ENCODE measurements at regions not wholly inside any gene's neighbourhood (a gene's known extent, or its start where the extent isn't known, plus 50 kb on each side); places are given as distances from the start of the nearest gene placed in this dataset.

- Histone ChIP-seq H3K27me3 (ENCODE audit: insufficient read depth, low read length) (no peaks in the 10 kb centered on the region), H3K27ac (ENCODE audit: low read depth, low read length) (no peak overlapping the region), H3K4me1 (ENCODE audit: control insufficient read depth in 1 of 2, insufficient read depth in 2 of 2, low read length in 2 of 2) (no peaks in the 10 kb centered on the region), H2AFZ (ENCODE audit: low read depth, low read length, poor library complexity, severe bottlenecking) (no peak overlapping the region), H3K79me2 (ENCODE audit: insufficient read depth, low read length) (no peaks in the 10 kb centered on the region), H4K20me1 (ENCODE audit: insufficient read depth) (no peaks in the 10 kb centered on the region), H3K9me2 (ENCODE audit: insufficient read depth) (no peaks in the 10 kb centered on the region), H3K4me2 (ENCODE audit: low read length) (no peak overlapping the region), H3K9me3 (ENCODE audit: control insufficient read depth in 1 of 2, insufficient read depth in 1 of 2, low read depth in 1 of 2, low read length in 2 of 2) (no peaks in the 10 kb centered on the region), H3K4me3 (replicated peaks in 1 of 2; ENCODE audit: low read depth in 1 of 2, low read length in 2 of 2) (no peak overlapping the region), H3K9ac (ENCODE audit: low read length) (no peak overlapping the region), H3K36me3 (ENCODE audit: control insufficient read depth in 1 of 2, insufficient read depth in 2 of 2, low read length in 2 of 2) (no peaks in the 10 kb centered on the region)
- CTCF ChIA-PET, result no interaction called here
- intact Hi-C loops (cut with micrococcal nuclease), result no loop called here
- DNase-seq (ENCODE audit: low read depth, low spot score) (no peak), ATAC-seq (no peak)
- RAD21 ChIA-PET (ENCODE audit: low non-redundant PET in 1 of 2, low total read pairs in 2 of 2, uncharacterized antibody in 2 of 2, unreplicated experiment in 2 of 2), result no interaction called here
- POLR2A ChIA-PET, result no interaction called here
- BruUV-seq (replicated peaks), result no TSS peak
- TF ChIP-seq CBX3 (IDR thresholded peaks at IDR 0.05; ENCODE audit: low read depth), result no peak
- no peak for TF ChIP-seq TCF7L2 (IDR thresholded peaks at IDR 0.05; ENCODE audit: borderline replicate concordance, extremely low read depth, insufficient read depth, insufficient read length)
Observed at GRCh38 chr6:148614602-148615001, 132.2 kb upstream of the UST start.

DNA sequence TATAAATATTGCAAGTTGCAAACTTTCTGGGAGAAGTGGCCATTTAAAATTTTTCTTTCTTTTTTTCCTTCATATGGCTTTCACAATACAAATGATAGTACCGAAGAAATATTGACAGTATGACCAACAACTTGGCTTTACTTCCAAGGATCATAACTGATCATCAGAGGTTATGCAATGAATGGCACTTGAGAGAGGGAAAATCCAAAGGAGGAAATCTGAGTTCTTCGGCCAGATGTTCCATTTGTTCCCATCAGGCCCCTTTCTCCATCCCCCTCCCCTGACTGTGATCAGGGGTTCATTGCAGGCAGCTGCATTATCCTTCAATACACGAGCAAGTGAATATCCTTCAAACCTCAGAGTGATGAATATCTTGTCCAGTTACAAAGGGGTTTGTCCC lies 130.0 kb upstream of the UST start:
- H3K27ac ChIP-seq (ENCODE audit: low read depth, low read length), result no peak overlapping the region
- POLR2A ChIA-PET, result no interaction called here
- BruUV-seq (replicated peaks), result no TSS peak
- H3K36me3 ChIP-seq (ENCODE audit: control insufficient read depth in 1 of 2, insufficient read depth in 2 of 2, low read length in 2 of 2), result no peaks in the 10 kb centered on the region
- no peak overlapping the region for H2AFZ ChIP-seq (ENCODE audit: low read depth, low read length, poor library complexity, severe bottlenecking)
- H3K79me2 ChIP-seq (ENCODE audit: insufficient read depth, low read length), result no peaks in the 10 kb centered on the region
- intact Hi-C loops (cut with micrococcal nuclease), result no loop called here
- RAD21 ChIA-PET (ENCODE audit: low non-redundant PET in 1 of 2, low total read pairs in 2 of 2, uncharacterized antibody in 2 of 2, unreplicated experiment in 2 of 2), result no interaction called here
- no peak overlapping the region for H3K4me2 ChIP-seq (ENCODE audit: low read length)
- no peaks in the 10 kb centered on the region for H3K9me3 ChIP-seq (ENCODE audit: control insufficient read depth in 1 of 2, insufficient read depth in 1 of 2, low read depth in 1 of 2, low read length in 2 of 2)
- no peaks in the 10 kb centered on the region for H3K9me2 ChIP-seq (ENCODE audit: insufficient read depth)
- TF ChIP-seq ZNF274 (IDR thresholded peaks at IDR 0.05; ENCODE audit: low read depth, low read length) (no peak), EZH2phosphoT487 (IDR thresholded peaks at IDR 0.05; ENCODE audit: borderline replicate concordance) (no peak), CBX3 (IDR thresholded peaks at IDR 0.05; ENCODE audit: low read depth) (no peak), SRF (IDR thresholded peaks at IDR 0.05; ENCODE audit: low read depth) (no peak), POLR2A (IDR thresholded peaks at IDR 0.05; ENCODE audit: borderline replicate concordance, extremely low read depth, insufficient read depth, insufficient read length) (no peak), FOSL1 (IDR thresholded peaks at IDR 0.05; ENCODE audit: low read depth) (no peak), ELF1 (IDR thresholded peaks at IDR 0.05; ENCODE audit: borderline replicate concordance, low read depth) (no peak), EZH2 (IDR thresholded peaks at IDR 0.05) (no peak), CEBPB (IDR thresholded peaks at IDR 0.05; ENCODE audit: low read depth) (no peak), SIN3A (IDR thresholded peaks at IDR 0.05; ENCODE audit: low read depth) (no peak), RAD21 (IDR thresholded peaks at IDR 0.05; ENCODE audit: low read depth) (no peak), ZBTB33 (IDR thresholded peaks at IDR 0.05; ENCODE audit: extremely low read depth, insufficient replicate concordance, low read length) (no peak), ATF3 (IDR thresholded peaks at IDR 0.05) (no peak), TCF7L2 (IDR thresholded peaks at IDR 0.05; ENCODE audit: borderline replicate concordance, extremely low read depth, insufficient read depth, insufficient read length) (no peak), JUND (IDR thresholded peaks at IDR 0.05) (no peak)
- TF ChIP-seq, protein P1, sequence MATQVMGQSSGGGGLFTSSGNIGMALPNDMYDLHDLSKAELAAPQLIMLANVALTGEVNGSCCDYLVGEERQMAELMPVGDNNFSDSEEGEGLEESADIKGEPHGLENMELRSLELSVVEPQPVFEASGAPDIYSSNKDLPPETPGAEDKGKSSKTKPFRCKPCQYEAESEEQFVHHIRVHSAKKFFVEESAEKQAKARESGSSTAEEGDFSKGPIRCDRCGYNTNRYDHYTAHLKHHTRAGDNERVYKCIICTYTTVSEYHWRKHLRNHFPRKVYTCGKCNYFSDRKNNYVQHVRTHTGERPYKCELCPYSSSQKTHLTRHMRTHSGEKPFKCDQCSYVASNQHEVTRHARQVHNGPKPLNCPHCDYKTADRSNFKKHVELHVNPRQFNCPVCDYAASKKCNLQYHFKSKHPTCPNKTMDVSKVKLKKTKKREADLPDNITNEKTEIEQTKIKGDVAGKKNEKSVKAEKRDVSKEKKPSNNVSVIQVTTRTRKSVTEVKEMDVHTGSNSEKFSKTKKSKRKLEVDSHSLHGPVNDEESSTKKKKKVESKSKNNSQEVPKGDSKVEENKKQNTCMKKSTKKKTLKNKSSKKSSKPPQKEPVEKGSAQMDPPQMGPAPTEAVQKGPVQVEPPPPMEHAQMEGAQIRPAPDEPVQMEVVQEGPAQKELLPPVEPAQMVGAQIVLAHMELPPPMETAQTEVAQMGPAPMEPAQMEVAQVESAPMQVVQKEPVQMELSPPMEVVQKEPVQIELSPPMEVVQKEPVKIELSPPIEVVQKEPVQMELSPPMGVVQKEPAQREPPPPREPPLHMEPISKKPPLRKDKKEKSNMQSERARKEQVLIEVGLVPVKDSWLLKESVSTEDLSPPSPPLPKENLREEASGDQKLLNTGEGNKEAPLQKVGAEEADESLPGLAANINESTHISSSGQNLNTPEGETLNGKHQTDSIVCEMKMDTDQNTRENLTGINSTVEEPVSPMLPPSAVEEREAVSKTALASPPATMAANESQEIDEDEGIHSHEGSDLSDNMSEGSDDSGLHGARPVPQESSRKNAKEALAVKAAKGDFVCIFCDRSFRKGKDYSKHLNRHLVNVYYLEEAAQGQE (IDR thresholded peaks at IDR 0.05; ENCODE audit: low read depth), result no peak
- DNase-seq (ENCODE audit: low read depth, low spot score), result no peak
- CTCF ChIA-PET, result no interaction called here
- H3K9ac ChIP-seq (ENCODE audit: low read length), result no peak overlapping the region
- no peaks in the 10 kb centered on the region for H3K27me3 ChIP-seq (ENCODE audit: insufficient read depth, low read length)
- no peak for ATAC-seq
- H4K20me1 ChIP-seq (ENCODE audit: insufficient read depth), result no peaks in the 10 kb centered on the region
- no peak overlapping the region for H3K4me3 ChIP-seq (replicated peaks in 1 of 2; ENCODE audit: low read depth in 1 of 2, low read length in 2 of 2)
- no peaks in the 10 kb centered on the region for H3K4me1 ChIP-seq (ENCODE audit: control insufficient read depth in 1 of 2, insufficient read depth in 2 of 2, low read length in 2 of 2)
